H1 (cell line): ENCODE measurements at regions not wholly inside any gene's neighbourhood (a gene's known extent, or its start where the extent isn't known, plus 50 kb on each side); places are given as distances from the start of the nearest gene placed in this dataset.

Experiments
- CTCF ChIA-PET: fragments of 300-600 bp; sonication (Branson Sonifier 250); formaldehyde crosslinking; loops from one replicate; lab custom pipeline; 2021; ENCODE audit not compliant: partially characterized antibody; lab: Charles Lee
- POLR2A ChIA-PET: fragments of 300-600 bp; sonication (Branson Sonifier 250); formaldehyde crosslinking; loops from one replicate; lab custom pipeline; 2021; ENCODE audit warnings: inconsistent platforms; ENCODE audit not compliant: partially characterized antibody; lab: Charles Lee
- DNase-seq, 2 experiments: peaks; one replicate each; pipeline versions ENCODE4 v3.0.0 to v3.0.0-alpha.2; 2010 to 2022; ENCODE audit warnings: low spot score in 2 of 2, low read depth in 1 of 2, mixed read lengths in 1 of 2
- FAIRE-seq: peaks from 2 replicates; lab custom pipeline; 2011; peaks lifted over from hg19 to GRCh38; lab: Jason Lieb, UNC
- H2AFZ ChIP-seq: 2 replicates; pipeline ENCODE4 v1.8.1; 2012; ENCODE audit warnings: low read length, inconsistent platforms
- H2AK5ac ChIP-seq: 2 replicates; pipeline ENCODE4 v1.6.1; 2013; ENCODE audit warnings: low read depth, low read length
- H2BK120ac ChIP-seq: replicated peaks from 2 replicates; pipeline ENCODE3; 2013; ENCODE audit warnings: low read depth, low read length, inconsistent platforms
- H2BK12ac ChIP-seq: 2 replicates; pipeline ENCODE4 v1.6.1; 2013; ENCODE audit warnings: low read depth, low read length
- H2BK15ac ChIP-seq: 2 replicates; pipeline ENCODE4 v1.6.1; 2013; ENCODE audit warnings: low read length
- H2BK20ac ChIP-seq: 2 replicates; pipeline ENCODE4 v1.6.1; 2013; ENCODE audit warnings: low read length
- H2BK5ac ChIP-seq: 2 replicates; pipeline ENCODE4 v1.6.1; 2013; ENCODE audit warnings: low read depth, low read length
- H3K14ac ChIP-seq: 2 replicates; pipeline ENCODE4 v1.6.1; 2013; ENCODE audit warnings: inconsistent platforms; ENCODE audit not compliant: insufficient read length
- H3K18ac ChIP-seq: 2 replicates; pipeline ENCODE4 v1.6.1; 2013; ENCODE audit warnings: low read length; ENCODE audit errors: extremely low read depth
- H3K23ac ChIP-seq: 2 replicates; pipeline ENCODE4 v1.6.1; 2013; ENCODE audit warnings: inconsistent platforms; ENCODE audit not compliant: insufficient read length
- H3K23me2 ChIP-seq: 2 replicates; pipeline ENCODE4 v1.6.1; 2013; ENCODE audit warnings: low read depth, low read length
- H3K27ac ChIP-seq: 2 replicates; pipeline ENCODE4 v1.6.1; 2011; ENCODE audit warnings: low read depth, low read length, inconsistent platforms
- H3K27me3 ChIP-seq, 4 experiments: replicated peaks in 1 of 4; 1 replicate in 1 of 4; 2 replicates in 3 of 4; pipeline versions ENCODE4 v1.6.1 to v1.8.1; 2011 to 2013; ENCODE audit warnings: low read length in 3 of 4, mild to moderate bottlenecking in 3 of 4, inconsistent platforms in 2 of 4, mixed read lengths in 2 of 4, moderate library complexity in 1 of 4; ENCODE audit not compliant: control insufficient read depth in 3 of 4, insufficient read depth in 3 of 4; ENCODE audit errors: extremely low read depth in 1 of 4
- H3K36me3 ChIP-seq, 4 experiments: 2 replicates each; pipeline versions ENCODE4 v1.6.1 to v1.8.1; 2011 to 2013; ENCODE audit warnings: mild to moderate bottlenecking in 4 of 4, low read length in 3 of 4, moderate library complexity in 2 of 4, control low read depth in 1 of 4, inconsistent platforms in 1 of 4; ENCODE audit not compliant: insufficient read depth in 4 of 4, control insufficient read depth in 2 of 4
- H3K4ac ChIP-seq: replicated peaks from 2 replicates; pipeline ENCODE3; 2013; ENCODE audit warnings: low read length, low read depth, mixed read lengths, inconsistent platforms; ENCODE audit not compliant: insufficient read length
- H3K4me1 ChIP-seq, 4 experiments: replicated peaks in 1 of 4; 1 replicate in 1 of 4; 2 replicates in 3 of 4; pipeline versions ENCODE4 v1.6.1 to v1.8.1; 2011 to 2013; ENCODE audit warnings: low read length in 3 of 4, inconsistent platforms in 2 of 4, mixed read lengths in 1 of 4; ENCODE audit not compliant: insufficient read depth in 4 of 4, control insufficient read depth in 3 of 4
- H3K4me2 ChIP-seq, 2 experiments: 2 replicates each; pipeline versions ENCODE4 v1.6.1 to v1.8.1; 2011 to 2013; ENCODE audit warnings: low read depth in 2 of 2, low read length in 2 of 2, control low read depth in 1 of 2, inconsistent platforms in 1 of 2, mild to moderate bottlenecking in 1 of 2; ENCODE audit not compliant: insufficient read depth in 1 of 2
- H3K4me3 ChIP-seq, 4 experiments: fragments of 200-600, 300-600 bp in 1 of 4; sonication (generic), shearing (Covaris generic), sonication (Bioruptor Twin) in 1 of 4; 2 replicates each; pipeline versions ENCODE4 v1.5.1 to v1.8.1; 2011 to 2016; ENCODE audit warnings: low read length in 4 of 4, low read depth in 3 of 4, control low read depth in 2 of 4, inconsistent platforms in 2 of 4, mild to moderate bottlenecking in 2 of 4, mixed read lengths in 1 of 4, moderate library complexity in 1 of 4; ENCODE audit not compliant: insufficient read depth in 2 of 4; ENCODE audit errors: extremely low read depth in 1 of 4
- H3K56ac ChIP-seq: replicated peaks from 2 replicates; pipeline ENCODE3; 2013; ENCODE audit warnings: low read depth, mild to moderate bottlenecking, mixed read lengths, low read length, inconsistent platforms; ENCODE audit not compliant: insufficient read length
- H3K79me1 ChIP-seq: 2 replicates; pipeline ENCODE4 v1.6.1; 2013; ENCODE audit warnings: low read depth, low read length, control low read depth
- H3K79me2 ChIP-seq, 2 experiments: 2 replicates each; pipeline versions ENCODE4 v1.6.1 to v1.8.1; 2012 to 2013; ENCODE audit warnings: low read length in 2 of 2, mild to moderate bottlenecking in 2 of 2, inconsistent platforms in 1 of 2; ENCODE audit not compliant: insufficient read depth in 2 of 2, control insufficient read depth in 1 of 2
- H3K9ac ChIP-seq, 4 experiments: replicated peaks in 1 of 4; 1 replicate in 1 of 4; 2 replicates in 3 of 4; pipeline versions ENCODE4 v1.6.1 to v1.8.1; 2011 to 2013; ENCODE audit warnings: low read depth in 3 of 4, low read length in 3 of 4, control low read depth in 2 of 4, mild to moderate bottlenecking in 2 of 4, moderate library complexity in 2 of 4, inconsistent platforms in 1 of 4; ENCODE audit errors: extremely low read depth in 1 of 4
- H3K9me3 ChIP-seq, 2 experiments: 2 replicates each; pipeline versions ENCODE4 v1.6.1 to v1.8.1; 2012 to 2013; ENCODE audit warnings: mild to moderate bottlenecking in 2 of 2, moderate library complexity in 2 of 2, control low read depth in 1 of 2, inconsistent platforms in 1 of 2, low read depth in 1 of 2, low read length in 1 of 2, mixed read lengths in 1 of 2; ENCODE audit not compliant: insufficient read depth in 2 of 2
- H4K20me1 ChIP-seq, 2 experiments: replicated peaks in 1 of 2; 2 replicates each; pipeline versions ENCODE3 to v1.8.1; 2011 to 2013; ENCODE audit warnings: inconsistent platforms in 2 of 2, low read length in 2 of 2, mild to moderate bottlenecking in 1 of 2; ENCODE audit not compliant: insufficient read depth in 2 of 2, control insufficient read depth in 1 of 2
- H4K5ac ChIP-seq: 2 replicates; pipeline ENCODE4 v1.6.1; 2013; ENCODE audit warnings: low read length, low read depth, mixed read lengths, inconsistent platforms; ENCODE audit not compliant: insufficient read length
- H4K8ac ChIP-seq: 2 replicates; pipeline ENCODE4 v1.8.0; 2013; ENCODE audit warnings: mild to moderate bottlenecking, moderate library complexity, low read length, inconsistent platforms; ENCODE audit not compliant: insufficient read depth; ENCODE audit errors: extremely low read depth
- H4K91ac ChIP-seq: replicated peaks from 2 replicates; pipeline ENCODE3; 2013; ENCODE audit warnings: low read length, mixed read lengths, inconsistent platforms; ENCODE audit not compliant: insufficient read length
- POLR2AphosphoS5 ChIP-seq: IDR thresholded peaks from 2 replicates; pipeline ENCODE4 v1.6.1; 2011; ENCODE audit warnings: low read depth, low read length
- RAD21 ChIP-seq, 2 experiments: IDR thresholded peaks in 1 of 2; conservative IDR thresholded peaks in 1 of 2; 2 replicates each; pipeline ENCODE4 v1.6.1; 2011; ENCODE audit warnings: low read depth in 2 of 2, low read length in 2 of 2, improper control_type of control experiment in 1 of 2, inconsistent platforms in 1 of 2, mild to moderate bottlenecking in 1 of 2, moderate library complexity in 1 of 2
- WGBS, 2 experiments: shearing (Covaris generic) in 1 of 2; methylation state at CpG; one replicate each; pipeline versions ENCODE4 v1.1.6 to v1.1.7; 2013 to 2015; ENCODE audit warnings: low lambda C conversion rate in 2 of 2, mixed read lengths in 2 of 2, inconsistent platforms in 1 of 2, low coverage in 1 of 2, missing lambda C conversion rate in 1 of 2; ENCODE audit not compliant: insufficient replicate concordance in 2 of 2, insufficient coverage in 1 of 2, insufficient read length in 1 of 2; ENCODE audit errors: extremely low coverage in 1 of 2, missing lambda C conversion rate in 1 of 2; 5-methylcytosine and 5-hydroxymethylcytosine counted together
- TF ChIP-seq, protein P1 (sequence below): IDR thresholded peaks from 2 replicates; pipeline ENCODE4 v1.6.1; 2011; ENCODE audit warnings: low read length, improper control_type of control experiment
- TF ChIP-seq, protein P2 (sequence below), 3 experiments: IDR thresholded peaks; 1 replicate in 2 of 3; 2 replicates in 1 of 3; pipeline versions ENCODE4 v1.5.1 to v1.6.1; 2011; ENCODE audit warnings: low read length in 3 of 3, mild to moderate bottlenecking in 3 of 3, inconsistent platforms in 2 of 3, low read depth in 1 of 3, moderate library complexity in 1 of 3; ENCODE audit not compliant: insufficient read depth in 1 of 3; ENCODE audit errors: control extremely low read depth in 1 of 3

DNA sequence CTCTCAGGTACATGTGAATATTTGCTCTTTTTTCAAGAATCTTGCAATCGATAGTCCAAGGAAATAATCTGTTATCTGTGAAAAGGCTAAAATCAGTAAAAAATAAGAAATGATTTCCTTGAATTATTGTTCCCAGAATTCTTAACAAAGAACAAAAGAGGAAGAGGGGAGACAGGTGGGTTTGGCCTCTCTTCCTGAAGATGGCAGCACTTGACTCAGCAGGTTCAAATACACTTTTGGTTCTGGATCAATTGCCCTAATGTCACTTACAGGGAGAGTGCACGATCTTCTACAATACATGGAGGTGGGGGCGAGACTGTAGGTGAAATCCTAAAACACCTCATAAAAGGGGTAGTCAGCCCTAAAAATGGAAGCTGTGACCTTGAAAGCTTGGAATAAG, 358.7 kb downstream of the IRS2 start:
- Histone ChIP-seq H3K4me3 (no peak overlapping the region), H3K79me2 (no peaks in the 10 kb centered on the region), H3K23ac (no peak overlapping the region), H3K4me2 (no peak overlapping the region), H3K18ac (no peak overlapping the region), H3K27me3 (no peaks in the 10 kb centered on the region), H4K20me1 (no peaks in the 10 kb centered on the region), H4K91ac (no peak overlapping the region), H2BK20ac (no peak overlapping the region), H4K8ac (no peak overlapping the region), H3K9ac (no peak overlapping the region), H3K4me1 (no peaks in the 10 kb centered on the region), H4K5ac (no peak overlapping the region), H2BK120ac (no peak overlapping the region), H3K9me3 (peaks cover 6 to 8% of the 10 kb centered on the region in 2 experiments; a peak in 3 of 4 replicates), H3K4ac (no peak overlapping the region), H3K36me3 (no peaks in the 10 kb centered on the region), H2BK12ac (no peak overlapping the region), H3K56ac (no peak overlapping the region), H2AK5ac (no peak overlapping the region), H3K79me1 (no peaks in the 10 kb centered on the region), H3K27ac (no peak overlapping the region), H3K23me2 (no peaks in the 10 kb centered on the region), H2BK15ac (no peak overlapping the region), H2BK5ac (no peak overlapping the region), H2AFZ (no peak overlapping the region), H3K14ac (no peak overlapping the region)
- TF ChIP-seq POLR2AphosphoS5: no peak
- TF ChIP-seq, protein P1, sequence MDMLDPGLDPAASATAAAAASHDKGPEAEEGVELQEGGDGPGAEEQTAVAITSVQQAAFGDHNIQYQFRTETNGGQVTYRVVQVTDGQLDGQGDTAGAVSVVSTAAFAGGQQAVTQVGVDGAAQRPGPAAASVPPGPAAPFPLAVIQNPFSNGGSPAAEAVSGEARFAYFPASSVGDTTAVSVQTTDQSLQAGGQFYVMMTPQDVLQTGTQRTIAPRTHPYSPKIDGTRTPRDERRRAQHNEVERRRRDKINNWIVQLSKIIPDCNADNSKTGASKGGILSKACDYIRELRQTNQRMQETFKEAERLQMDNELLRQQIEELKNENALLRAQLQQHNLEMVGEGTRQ: no peak
- peak; percentile 17 to 44 for TF ChIP-seq RAD21 (IDR thresholded peaks at IDR 0.05 in 1 of 2, conservative IDR thresholded peaks at IDR 0.05 in 1 of 2; ENCODE audit: low read depth in 2 of 2, low read length in 2 of 2)
- TF ChIP-seq, protein P2, sequence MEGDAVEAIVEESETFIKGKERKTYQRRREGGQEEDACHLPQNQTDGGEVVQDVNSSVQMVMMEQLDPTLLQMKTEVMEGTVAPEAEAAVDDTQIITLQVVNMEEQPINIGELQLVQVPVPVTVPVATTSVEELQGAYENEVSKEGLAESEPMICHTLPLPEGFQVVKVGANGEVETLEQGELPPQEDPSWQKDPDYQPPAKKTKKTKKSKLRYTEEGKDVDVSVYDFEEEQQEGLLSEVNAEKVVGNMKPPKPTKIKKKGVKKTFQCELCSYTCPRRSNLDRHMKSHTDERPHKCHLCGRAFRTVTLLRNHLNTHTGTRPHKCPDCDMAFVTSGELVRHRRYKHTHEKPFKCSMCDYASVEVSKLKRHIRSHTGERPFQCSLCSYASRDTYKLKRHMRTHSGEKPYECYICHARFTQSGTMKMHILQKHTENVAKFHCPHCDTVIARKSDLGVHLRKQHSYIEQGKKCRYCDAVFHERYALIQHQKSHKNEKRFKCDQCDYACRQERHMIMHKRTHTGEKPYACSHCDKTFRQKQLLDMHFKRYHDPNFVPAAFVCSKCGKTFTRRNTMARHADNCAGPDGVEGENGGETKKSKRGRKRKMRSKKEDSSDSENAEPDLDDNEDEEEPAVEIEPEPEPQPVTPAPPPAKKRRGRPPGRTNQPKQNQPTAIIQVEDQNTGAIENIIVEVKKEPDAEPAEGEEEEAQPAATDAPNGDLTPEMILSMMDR (IDR thresholded peaks at IDR 0.05; ENCODE audit: control extremely low read depth in 1 of 3, insufficient read depth in 1 of 3, low read depth in 1 of 3, low read length in 3 of 3): peak in 2 of 3 experiments; percentile 9 to 35; a peak in 1 of 4 replicates
- no peak for FAIRE-seq
- DNase-seq: no peak
- ChIA-PET CTCF (interaction anchor here (0.7 to 1.0 kb wide), 3 partner anchors 17 to 282 kb away, joined by 3 to 4 read pairs (median 3); no protein-coding TSS in a partner anchor), POLR2A (no interaction called here)
- WGBS, 2 experiments: 87% methylated on average over 3 of the region's 3 CpGs; no CpG with 5 or more reads in 1 of the 2 experiments
